Naive thymus-derived CD4-positive, alpha-beta T cell (primary cell): ENCODE measurements at regions not wholly inside any gene's neighbourhood (a gene's known extent, or its start where the extent isn't known, plus 50 kb on each side); places are given as distances from the start of the nearest gene placed in this dataset.

Experiments
- ATAC-seq: fragments of 150-1000 bp; cut with Tn5 transposase; 2 replicates; pipeline ENCODE4 v1.10.0; 2021; ENCODE audit warnings: mild to moderate bottlenecking, moderate library complexity
- CTCF ChIA-PET: fragments of 350-600 bp; sonication (Branson Sonifier 250); formaldehyde crosslinking; loops from one replicate; lab custom pipeline; 2021; ENCODE audit warnings: antibody characterized with exemption; lab: Charles Lee
- POLR2A ChIA-PET: fragments of 350-600 bp; sonication (Branson Sonifier 250); formaldehyde crosslinking; loops from one replicate; lab custom pipeline; 2021; ENCODE audit warnings: antibody characterized with exemption, inconsistent platforms; lab: Charles Lee
- DNase-seq, 9 donors: peaks; one replicate each; pipeline versions ENCODE4 v3.0.0 to v3.0.0-alpha.2; 2020 to 2022; ENCODE audit warnings: mixed read lengths in 1 of 9
- H3K27ac ChIP-seq: one replicate; pipeline ENCODE4 v1.7.0; 2013; ENCODE audit warnings: mild to moderate bottlenecking, low read depth, low read length, moderate library complexity
- H3K27me3 ChIP-seq, 2 donors: one replicate each; pipeline ENCODE4 v1.7.0; 2013; ENCODE audit warnings: low read length in 2 of 2, mild to moderate bottlenecking in 2 of 2, moderate library complexity in 2 of 2; ENCODE audit not compliant: control insufficient read depth in 2 of 2, insufficient read depth in 2 of 2
- H3K36me3 ChIP-seq, 3 experiments: 1 replicate in 2 of 3; 2 replicates in 1 of 3; pipeline ENCODE4 v1.7.0; 2013; ENCODE audit warnings: low read length in 3 of 3, mild to moderate bottlenecking in 3 of 3, moderate library complexity in 1 of 3; ENCODE audit not compliant: insufficient read depth in 3 of 3, control insufficient read depth in 2 of 3
- H3K4me1 ChIP-seq, 2 donors: one replicate each; pipeline ENCODE4 v1.7.0; 2013; ENCODE audit warnings: low read length in 2 of 2, mild to moderate bottlenecking in 2 of 2, moderate library complexity in 1 of 2; ENCODE audit not compliant: control insufficient read depth in 2 of 2, insufficient read depth in 2 of 2
- H3K4me3 ChIP-seq: 2 replicates; pipeline ENCODE4 v1.7.0; 2013; ENCODE audit warnings: mild to moderate bottlenecking, low read length
- H3K9me3 ChIP-seq, 3 experiments: 1 replicate in 2 of 3; 2 replicates in 1 of 3; pipeline ENCODE4 v1.7.0; 2013; ENCODE audit warnings: low read length in 3 of 3; ENCODE audit not compliant: control insufficient read depth in 2 of 3
- H3K27ac Mint-ChIP-seq, 9 donors: one replicate each; pipeline ENCODE4 v1.8.0; 2020 to 2022; ENCODE audit warnings: mixed read lengths in 9 of 9, mild to moderate bottlenecking in 8 of 9, moderate library complexity in 5 of 9, inconsistent platforms in 2 of 9
- H3K27me3 Mint-ChIP-seq, 5 donors: one replicate each; pipeline ENCODE4 v1.8.0; 2021 to 2022; ENCODE audit warnings: mixed read lengths in 5 of 5, mild to moderate bottlenecking in 1 of 5
- H3K36me3 Mint-ChIP-seq, 5 donors: one replicate each; pipeline ENCODE4 v1.8.0; 2020 to 2022; ENCODE audit warnings: mixed read lengths in 5 of 5, mild to moderate bottlenecking in 3 of 5, inconsistent platforms in 1 of 5
- H3K4me1 Mint-ChIP-seq, 7 donors: one replicate each; pipeline ENCODE4 v1.8.0; 2020 to 2022; ENCODE audit warnings: mixed read lengths in 7 of 7, mild to moderate bottlenecking in 3 of 7, inconsistent platforms in 1 of 7
- H3K4me3 Mint-ChIP-seq, 10 donors: one replicate each; pipeline ENCODE4 v1.8.0; 2020 to 2022; ENCODE audit warnings: mild to moderate bottlenecking in 10 of 10, mixed read lengths in 10 of 10, moderate library complexity in 6 of 10, inconsistent platforms in 2 of 10
- H3K9me3 Mint-ChIP-seq, 11 donors: one replicate each; pipeline ENCODE4 v1.8.0; 2020 to 2022; ENCODE audit warnings: mixed read lengths in 11 of 11, mild to moderate bottlenecking in 4 of 11, inconsistent platforms in 1 of 11, moderate library complexity in 1 of 11
- intact Hi-C, 2 donors: fragments of 100-400 bp; cut with micrococcal nuclease; formaldehyde crosslinking; loops; one replicate each; pipeline ENCODE4 v1.15.1; 2023

- DNase-seq, result no peak
- intact Hi-C loops, result no loop called here
- no peaks in the 10 kb centered on the region for H3K9me3 ChIP-seq
- no peaks in the 10 kb centered on the region for H3K36me3 ChIP-seq
- ChIA-PET POLR2A (no interaction called here), CTCF (no interaction called here)
- peaks cover 9 to 52% (median 39%) of the 10 kb centered on the region in 5 donors for H3K27me3 Mint-ChIP-seq
- H3K4me3 Mint-ChIP-seq, result no peak overlapping the region
- peaks cover 0 to 3% (median 0%) of the 10 kb centered on the region in 7 donors for H3K4me1 Mint-ChIP-seq
- H3K27ac ChIP-seq, result no peak overlapping the region
- no peaks in the 10 kb centered on the region for H3K27me3 ChIP-seq
- H3K4me1 ChIP-seq, result no peaks in the 10 kb centered on the region
- H3K9me3 Mint-ChIP-seq, result peaks cover 0 to 3% (median 0%) of the 10 kb centered on the region in 11 donors
- H3K4me3 ChIP-seq, result no peak overlapping the region
- H3K27ac Mint-ChIP-seq, result no peak overlapping the region
- peaks cover 0 to 4% (median 0%) of the 10 kb centered on the region in 5 donors for H3K36me3 Mint-ChIP-seq
- ATAC-seq, result no peak
Measured at GRCh38 chr5:155625897-155626543, 612.5 kb downstream of the KIF4B start.

DNA sequence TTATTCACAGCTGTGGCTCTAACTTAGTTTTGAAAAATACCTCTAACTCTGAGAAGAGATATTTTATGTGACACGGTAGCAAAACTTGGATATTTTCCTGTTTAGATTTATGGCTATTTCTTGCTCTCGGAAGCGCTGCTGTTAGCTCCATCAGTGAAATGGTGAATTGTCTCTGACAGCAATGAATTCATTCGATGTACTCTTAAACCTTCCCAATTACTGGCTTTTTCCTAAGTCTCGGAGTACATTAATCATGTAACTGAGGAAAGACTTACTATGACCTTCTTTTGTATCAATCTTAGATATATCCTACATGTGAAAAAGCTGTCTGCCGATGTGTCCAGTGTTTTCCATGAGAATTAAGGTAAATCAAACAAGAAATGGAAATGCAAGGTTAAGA lies 613.0 kb downstream of the KIF4B start:
- no peak for ATAC-seq
- H3K36me3 Mint-ChIP-seq, result peaks cover 0 to 4% (median 0%) of the 10 kb centered on the region in 5 donors

GRCh38 chr5:155628346-155628745 lies 614.8 kb downstream of the KIF4B start:
- ATAC-seq (no peak), DNase-seq (no peak)
- no peaks in the 10 kb centered on the region for H3K4me1 ChIP-seq
- POLR2A ChIA-PET, result no interaction called here
- H3K9me3 ChIP-seq, result peaks cover 0 to 4% (median 0%) of the 10 kb centered on the region in 3 experiments
- H3K9me3 Mint-ChIP-seq, result peaks cover 0 to 4% (median 0%) of the 10 kb centered on the region in 11 donors
- CTCF ChIA-PET, result no interaction called here
- no peaks in the 10 kb centered on the region for H3K27me3 ChIP-seq
- no peak overlapping the region for H3K4me3 Mint-ChIP-seq
- intact Hi-C loops, result no loop called here
- no peak overlapping the region for H3K4me3 ChIP-seq
- no peaks in the 10 kb centered on the region for H3K36me3 ChIP-seq
- H3K27ac Mint-ChIP-seq, result no peak overlapping the region
- peaks cover 0 to 4% (median 0%) of the 10 kb centered on the region in 5 donors for H3K36me3 Mint-ChIP-seq
- no peaks in the 10 kb centered on the region for H3K4me1 Mint-ChIP-seq
- no peak overlapping the region for H3K27ac ChIP-seq
- peaks cover 2 to 45% (median 26%) of the 10 kb centered on the region in 5 donors for H3K27me3 Mint-ChIP-seq

More for the DNA sequence above, 613.0 kb downstream of the KIF4B start:
- no peak overlapping the region for H3K4me3 ChIP-seq
- POLR2A ChIA-PET, result no interaction called here
- Mint-ChIP-seq H3K9me3 (peaks cover 0 to 4% (median 0%) of the 10 kb centered on the region in 11 donors), H3K27me3 (peaks cover 8 to 55% (median 34%) of the 10 kb centered on the region in 5 donors), H3K27ac (no peak overlapping the region), H3K4me1 (no peaks in the 10 kb centered on the region), H3K4me3 (no peak overlapping the region)
- H3K27ac ChIP-seq, result no peak overlapping the region
- no peaks in the 10 kb centered on the region for H3K36me3 ChIP-seq
- H3K27me3 ChIP-seq, result no peaks in the 10 kb centered on the region
- no peak for DNase-seq
- H3K4me1 ChIP-seq, result no peaks in the 10 kb centered on the region
- intact Hi-C loops, result no loop called here
- no peaks in the 10 kb centered on the region for H3K9me3 ChIP-seq
- CTCF ChIA-PET, result no interaction called here

- intact Hi-C loops, result no loop called here
- POLR2A ChIA-PET, result no interaction called here
- Mint-ChIP-seq H3K4me1 (no peaks in the 10 kb centered on the region), H3K27ac (no peak overlapping the region), H3K27me3 (peaks cover 2 to 35% (median 18%) of the 10 kb centered on the region in 5 donors), H3K4me3 (no peak overlapping the region), H3K9me3 (peaks cover 0 to 6% (median 0%) of the 10 kb centered on the region in 11 donors), H3K36me3 (no peaks in the 10 kb centered on the region)
- Histone ChIP-seq H3K4me1 (no peaks in the 10 kb centered on the region), H3K27me3 (no peaks in the 10 kb centered on the region), H3K4me3 (no peak overlapping the region), H3K9me3 (peaks cover 0 to 11% (median 0%) of the 10 kb centered on the region in 3 experiments), H3K36me3 (no peaks in the 10 kb centered on the region), H3K27ac (no peak overlapping the region)
- CTCF ChIA-PET, result no interaction called here
- no peak for ATAC-seq
- DNase-seq, result no peak
Measured at GRCh38 chr5:155629597-155629996, 616.0 kb downstream of the KIF4B start.

- ChIA-PET POLR2A (no interaction called here), CTCF (no interaction called here)
- H3K4me3 Mint-ChIP-seq, result no peak overlapping the region
Measured at GRCh38 chr5:155631116-155631515, 617.6 kb downstream of the KIF4B start.

DNA sequence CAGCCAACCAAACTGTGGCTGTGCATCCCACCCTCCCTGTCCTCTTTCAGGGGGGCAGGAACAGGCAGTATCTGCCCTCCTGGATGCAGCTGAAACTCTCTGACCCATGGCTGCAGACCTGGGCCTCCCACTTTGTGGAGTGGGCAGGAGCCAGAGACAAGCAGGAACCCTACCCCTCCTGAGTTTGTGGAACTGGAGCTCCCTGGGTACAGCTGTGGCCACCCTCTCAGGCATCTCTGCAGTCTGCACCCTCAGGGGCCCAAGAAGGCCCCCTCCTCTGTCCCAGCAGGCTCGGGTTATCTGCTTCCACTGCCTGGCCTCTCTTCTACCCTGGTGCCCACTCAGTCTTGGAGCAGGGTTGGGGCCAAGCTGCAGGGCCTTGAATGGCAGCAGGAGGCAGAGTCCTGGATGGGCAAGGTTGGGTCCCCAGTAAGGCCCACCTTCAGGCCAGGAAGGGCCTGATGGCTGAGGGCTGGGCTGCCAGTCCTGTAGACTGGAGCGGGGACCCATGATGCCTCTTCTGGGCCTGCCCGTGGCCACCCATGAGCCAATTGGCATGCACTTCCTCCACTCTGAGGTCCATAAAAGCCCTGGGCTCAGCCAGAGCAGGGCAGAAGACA lies 619.9 kb downstream of the KIF4B start:
- CTCF ChIA-PET, result no interaction called here
- ATAC-seq, result peak; percentile 20
- POLR2A ChIA-PET, result no interaction called here

More at GRCh38 chr5:155631116-155631515, 617.6 kb downstream of the KIF4B start:
- no peak overlapping the region for H3K27ac Mint-ChIP-seq
- Histone ChIP-seq H3K9me3 (peaks cover 0 to 11% (median 0%) of the 10 kb centered on the region in 3 experiments), H3K27me3 (no peaks in the 10 kb centered on the region), H3K4me1 (no peaks in the 10 kb centered on the region), H3K4me3 (no peak overlapping the region), H3K36me3 (no peaks in the 10 kb centered on the region), H3K27ac (no peak overlapping the region)
- DNase-seq (no peak), ATAC-seq (no peak)
- intact Hi-C loops, result no loop called here
- H3K36me3 Mint-ChIP-seq, result no peaks in the 10 kb centered on the region
- H3K9me3 Mint-ChIP-seq, result peaks cover 0 to 6% (median 0%) of the 10 kb centered on the region in 11 donors
- no peaks in the 10 kb centered on the region for H3K4me1 Mint-ChIP-seq
- peaks cover 0 to 25% (median 14%) of the 10 kb centered on the region in 5 donors for H3K27me3 Mint-ChIP-seq

More for the DNA sequence above, 619.9 kb downstream of the KIF4B start:
- Mint-ChIP-seq H3K27me3 (peaks cover 0 to 22% (median 10%) of the 10 kb centered on the region in 5 donors), H3K9me3 (peaks cover 0 to 6% (median 0%) of the 10 kb centered on the region in 11 donors), H3K4me3 (no peak overlapping the region), H3K36me3 (no peaks in the 10 kb centered on the region), H3K4me1 (no peaks in the 10 kb centered on the region), H3K27ac (no peak overlapping the region)
- no peak for DNase-seq
- H3K9me3 ChIP-seq, result peaks cover 0 to 11% (median 0%) of the 10 kb centered on the region in 3 experiments
- no peak overlapping the region for H3K27ac ChIP-seq
- H3K4me1 ChIP-seq, result no peaks in the 10 kb centered on the region
- H3K4me3 ChIP-seq, result no peak overlapping the region
- H3K36me3 ChIP-seq, result no peaks in the 10 kb centered on the region
- intact Hi-C loops, result no loop called here
- no peaks in the 10 kb centered on the region for H3K27me3 ChIP-seq
